H1 (cell line): ENCODE measurements at regions not wholly inside any gene's neighbourhood (a gene's known extent, or its start where the extent isn't known, plus 50 kb on each side); places are given as distances from the start of the nearest gene placed in this dataset.

ENCODE experiments used
- CTCF ChIA-PET: fragments of 300-600 bp; sonication (Branson Sonifier 250); formaldehyde crosslinking; loops from one replicate; lab custom pipeline; 2021; ENCODE audit not compliant: partially characterized antibody; lab: Charles Lee
- POLR2A ChIA-PET: fragments of 300-600 bp; sonication (Branson Sonifier 250); formaldehyde crosslinking; loops from one replicate; lab custom pipeline; 2021; ENCODE audit warnings: inconsistent platforms; ENCODE audit not compliant: partially characterized antibody; lab: Charles Lee
- DNase-seq, 2 experiments: peaks; one replicate each; pipeline versions ENCODE4 v3.0.0 to v3.0.0-alpha.2; 2010 to 2022; ENCODE audit warnings: low spot score in 2 of 2, low read depth in 1 of 2, mixed read lengths in 1 of 2
- FAIRE-seq: peaks from 2 replicates; lab custom pipeline; 2011; peaks lifted over from hg19 to GRCh38; lab: Jason Lieb, UNC
- H2AFZ ChIP-seq: 2 replicates; pipeline ENCODE4 v1.8.1; 2012; ENCODE audit warnings: low read length, inconsistent platforms
- H2AK5ac ChIP-seq: 2 replicates; pipeline ENCODE4 v1.6.1; 2013; ENCODE audit warnings: low read depth, low read length
- H2BK120ac ChIP-seq: replicated peaks from 2 replicates; pipeline ENCODE3; 2013; ENCODE audit warnings: low read depth, low read length, inconsistent platforms
- H2BK12ac ChIP-seq: 2 replicates; pipeline ENCODE4 v1.6.1; 2013; ENCODE audit warnings: low read depth, low read length
- H2BK15ac ChIP-seq: 2 replicates; pipeline ENCODE4 v1.6.1; 2013; ENCODE audit warnings: low read length
- H2BK20ac ChIP-seq: 2 replicates; pipeline ENCODE4 v1.6.1; 2013; ENCODE audit warnings: low read length
- H2BK5ac ChIP-seq: 2 replicates; pipeline ENCODE4 v1.6.1; 2013; ENCODE audit warnings: low read depth, low read length
- H3K14ac ChIP-seq: 2 replicates; pipeline ENCODE4 v1.6.1; 2013; ENCODE audit warnings: inconsistent platforms; ENCODE audit not compliant: insufficient read length
- H3K18ac ChIP-seq: 2 replicates; pipeline ENCODE4 v1.6.1; 2013; ENCODE audit warnings: low read length; ENCODE audit errors: extremely low read depth
- H3K23ac ChIP-seq: 2 replicates; pipeline ENCODE4 v1.6.1; 2013; ENCODE audit warnings: inconsistent platforms; ENCODE audit not compliant: insufficient read length
- H3K23me2 ChIP-seq: 2 replicates; pipeline ENCODE4 v1.6.1; 2013; ENCODE audit warnings: low read depth, low read length
- H3K27ac ChIP-seq: 2 replicates; pipeline ENCODE4 v1.6.1; 2011; ENCODE audit warnings: low read depth, low read length, inconsistent platforms
- H3K27me3 ChIP-seq, 4 experiments: replicated peaks in 1 of 4; 1 replicate in 1 of 4; 2 replicates in 3 of 4; pipeline versions ENCODE4 v1.6.1 to v1.8.1; 2011 to 2013; ENCODE audit warnings: low read length in 3 of 4, mild to moderate bottlenecking in 3 of 4, inconsistent platforms in 2 of 4, mixed read lengths in 2 of 4, moderate library complexity in 1 of 4; ENCODE audit not compliant: control insufficient read depth in 3 of 4, insufficient read depth in 3 of 4; ENCODE audit errors: extremely low read depth in 1 of 4
- H3K36me3 ChIP-seq, 4 experiments: 2 replicates each; pipeline versions ENCODE4 v1.6.1 to v1.8.1; 2011 to 2013; ENCODE audit warnings: mild to moderate bottlenecking in 4 of 4, low read length in 3 of 4, moderate library complexity in 2 of 4, control low read depth in 1 of 4, inconsistent platforms in 1 of 4; ENCODE audit not compliant: insufficient read depth in 4 of 4, control insufficient read depth in 2 of 4
- H3K4ac ChIP-seq: replicated peaks from 2 replicates; pipeline ENCODE3; 2013; ENCODE audit warnings: low read length, low read depth, mixed read lengths, inconsistent platforms; ENCODE audit not compliant: insufficient read length
- H3K4me1 ChIP-seq, 4 experiments: replicated peaks in 1 of 4; 1 replicate in 1 of 4; 2 replicates in 3 of 4; pipeline versions ENCODE4 v1.6.1 to v1.8.1; 2011 to 2013; ENCODE audit warnings: low read length in 3 of 4, inconsistent platforms in 2 of 4, mixed read lengths in 1 of 4; ENCODE audit not compliant: insufficient read depth in 4 of 4, control insufficient read depth in 3 of 4
- H3K4me2 ChIP-seq, 2 experiments: 2 replicates each; pipeline versions ENCODE4 v1.6.1 to v1.8.1; 2011 to 2013; ENCODE audit warnings: low read depth in 2 of 2, low read length in 2 of 2, control low read depth in 1 of 2, inconsistent platforms in 1 of 2, mild to moderate bottlenecking in 1 of 2; ENCODE audit not compliant: insufficient read depth in 1 of 2
- H3K4me3 ChIP-seq, 4 experiments: fragments of 200-600, 300-600 bp in 1 of 4; sonication (generic), shearing (Covaris generic), sonication (Bioruptor Twin) in 1 of 4; 2 replicates each; pipeline versions ENCODE4 v1.5.1 to v1.8.1; 2011 to 2016; ENCODE audit warnings: low read length in 4 of 4, low read depth in 3 of 4, control low read depth in 2 of 4, inconsistent platforms in 2 of 4, mild to moderate bottlenecking in 2 of 4, mixed read lengths in 1 of 4, moderate library complexity in 1 of 4; ENCODE audit not compliant: insufficient read depth in 2 of 4; ENCODE audit errors: extremely low read depth in 1 of 4
- H3K56ac ChIP-seq: replicated peaks from 2 replicates; pipeline ENCODE3; 2013; ENCODE audit warnings: low read depth, mild to moderate bottlenecking, mixed read lengths, low read length, inconsistent platforms; ENCODE audit not compliant: insufficient read length
- H3K79me1 ChIP-seq: 2 replicates; pipeline ENCODE4 v1.6.1; 2013; ENCODE audit warnings: low read depth, low read length, control low read depth
- H3K79me2 ChIP-seq, 2 experiments: 2 replicates each; pipeline versions ENCODE4 v1.6.1 to v1.8.1; 2012 to 2013; ENCODE audit warnings: low read length in 2 of 2, mild to moderate bottlenecking in 2 of 2, inconsistent platforms in 1 of 2; ENCODE audit not compliant: insufficient read depth in 2 of 2, control insufficient read depth in 1 of 2
- H3K9ac ChIP-seq, 4 experiments: replicated peaks in 1 of 4; 1 replicate in 1 of 4; 2 replicates in 3 of 4; pipeline versions ENCODE4 v1.6.1 to v1.8.1; 2011 to 2013; ENCODE audit warnings: low read depth in 3 of 4, low read length in 3 of 4, control low read depth in 2 of 4, mild to moderate bottlenecking in 2 of 4, moderate library complexity in 2 of 4, inconsistent platforms in 1 of 4; ENCODE audit errors: extremely low read depth in 1 of 4
- H3K9me3 ChIP-seq, 2 experiments: 2 replicates each; pipeline versions ENCODE4 v1.6.1 to v1.8.1; 2012 to 2013; ENCODE audit warnings: mild to moderate bottlenecking in 2 of 2, moderate library complexity in 2 of 2, control low read depth in 1 of 2, inconsistent platforms in 1 of 2, low read depth in 1 of 2, low read length in 1 of 2, mixed read lengths in 1 of 2; ENCODE audit not compliant: insufficient read depth in 2 of 2
- H4K20me1 ChIP-seq, 2 experiments: replicated peaks in 1 of 2; 2 replicates each; pipeline versions ENCODE3 to v1.8.1; 2011 to 2013; ENCODE audit warnings: inconsistent platforms in 2 of 2, low read length in 2 of 2, mild to moderate bottlenecking in 1 of 2; ENCODE audit not compliant: insufficient read depth in 2 of 2, control insufficient read depth in 1 of 2
- H4K5ac ChIP-seq: 2 replicates; pipeline ENCODE4 v1.6.1; 2013; ENCODE audit warnings: low read length, low read depth, mixed read lengths, inconsistent platforms; ENCODE audit not compliant: insufficient read length
- H4K8ac ChIP-seq: 2 replicates; pipeline ENCODE4 v1.8.0; 2013; ENCODE audit warnings: mild to moderate bottlenecking, moderate library complexity, low read length, inconsistent platforms; ENCODE audit not compliant: insufficient read depth; ENCODE audit errors: extremely low read depth
- H4K91ac ChIP-seq: replicated peaks from 2 replicates; pipeline ENCODE3; 2013; ENCODE audit warnings: low read length, mixed read lengths, inconsistent platforms; ENCODE audit not compliant: insufficient read length
- ASH2L ChIP-seq: fragments of 200-600, 300-600 bp; sonication (generic); IDR thresholded peaks from one replicate; pipeline ENCODE4 v1.7.1; 2017; ENCODE audit warnings: low read length
- BACH1 ChIP-seq: IDR thresholded peaks from 2 replicates; pipeline ENCODE4 v1.6.1; 2012; ENCODE audit warnings: low read length, improper control_type of control experiment
- BCL11A ChIP-seq, 2 experiments: IDR thresholded peaks; one replicate each; pipeline ENCODE4 v1.6.1; 2011; ENCODE audit warnings: low read depth in 2 of 2, low read length in 2 of 2, mild to moderate bottlenecking in 2 of 2
- BRCA1 ChIP-seq: IDR thresholded peaks from 2 replicates; pipeline ENCODE4 v1.6.1; 2012; ENCODE audit warnings: low read depth, low read length, improper control_type of control experiment
- CBX5 ChIP-seq: fragments of 300-800, 300-1000 bp; sonication (generic); IDR thresholded peaks from 2 replicates; pipeline ENCODE4 v1.7.1; 2016; ENCODE audit warnings: antibody characterized with exemption, low read length, low read depth
- CTCF ChIP-seq, 3 experiments: IDR thresholded peaks; 1 replicate in 2 of 3; 2 replicates in 1 of 3; pipeline versions ENCODE4 v1.5.1 to v1.6.1; 2011; ENCODE audit warnings: low read length in 3 of 3, mild to moderate bottlenecking in 3 of 3, inconsistent platforms in 2 of 3, low read depth in 1 of 3, moderate library complexity in 1 of 3; ENCODE audit not compliant: insufficient read depth in 1 of 3; ENCODE audit errors: control extremely low read depth in 1 of 3
- EZH2 ChIP-seq: fragments of 200-600 bp; sonication (generic); IDR thresholded peaks from 2 replicates; pipeline ENCODE4 v1.7.1; 2012; ENCODE audit warnings: low read depth, mild to moderate bottlenecking, moderate library complexity, low read length, inconsistent platforms; ENCODE audit not compliant: severe bottlenecking
- JUND ChIP-seq: IDR thresholded peaks from 2 replicates; pipeline ENCODE4 v1.6.1; 2011; ENCODE audit warnings: mild to moderate bottlenecking, improper control_type of control experiment, low read length
- POLR2AphosphoS5 ChIP-seq: IDR thresholded peaks from 2 replicates; pipeline ENCODE4 v1.6.1; 2011; ENCODE audit warnings: low read depth, low read length
- SIRT6 ChIP-seq: IDR thresholded peaks from one replicate; pipeline ENCODE4 v1.7.1; 2012; ENCODE audit warnings: low read length, inconsistent platforms
- TCF12 ChIP-seq: IDR thresholded peaks from 2 replicates; pipeline ENCODE4 v1.6.1; 2011; ENCODE audit warnings: low read depth, mild to moderate bottlenecking, low read length
- whole genome bisulfite sequencing, 2 experiments: shearing (Covaris generic) in 1 of 2; methylation state at CpG; one replicate each; pipeline versions ENCODE4 v1.1.6 to v1.1.7; 2013 to 2015; ENCODE audit warnings: low lambda C conversion rate in 2 of 2, mixed read lengths in 2 of 2, inconsistent platforms in 1 of 2, low coverage in 1 of 2, missing lambda C conversion rate in 1 of 2; ENCODE audit not compliant: insufficient replicate concordance in 2 of 2, insufficient coverage in 1 of 2, insufficient read length in 1 of 2; ENCODE audit errors: extremely low coverage in 1 of 2, missing lambda C conversion rate in 1 of 2; 5-methylcytosine and 5-hydroxymethylcytosine counted together

- no peak overlapping the region for H2BK12ac ChIP-seq
- H2BK15ac ChIP-seq: no peak overlapping the region
- no peak for DNase-seq
- no peak overlapping the region for H3K4me2 ChIP-seq
- no peak overlapping the region for H2AFZ ChIP-seq
- H3K79me1 ChIP-seq: no peaks in the 10 kb centered on the region
- no peaks in the 10 kb centered on the region for H3K36me3 ChIP-seq
- no peak overlapping the region for H2BK5ac ChIP-seq
- ChIA-PET POLR2A (no interaction called here), CTCF (interaction anchor here (0.7 kb wide), 1 partner anchor 146 kb away, joined by 3 read pairs; no protein-coding TSS in a partner anchor)
- FAIRE-seq: no peak
- H4K5ac ChIP-seq: no peak overlapping the region
- no peaks in the 10 kb centered on the region for H4K20me1 ChIP-seq
- H2BK120ac ChIP-seq: no peak overlapping the region
- H3K79me2 ChIP-seq: no peaks in the 10 kb centered on the region
- H3K9me3 ChIP-seq: no peaks in the 10 kb centered on the region
- no peaks in the 10 kb centered on the region; a peak in 1 of 7 replicates for H3K27me3 ChIP-seq
- no peak overlapping the region for H3K4ac ChIP-seq
- H3K14ac ChIP-seq: no peak overlapping the region
- no peak overlapping the region for H3K56ac ChIP-seq
- H4K91ac ChIP-seq: no peak overlapping the region
- no peak overlapping the region for H3K9ac ChIP-seq
- no peak overlapping the region for H4K8ac ChIP-seq
- H3K27ac ChIP-seq: no peak overlapping the region
- peaks cover 0 to 5% (median 0%) of the 10 kb centered on the region in 4 experiments; a peak in 1 of 7 replicates for H3K4me1 ChIP-seq
- no peak overlapping the region for H3K4me3 ChIP-seq
- WGBS, 2 experiments: 92% methylated on average over 3 of the region's 3 CpGs; no CpG with 5 or more reads in 1 of the 2 experiments
- no peak overlapping the region for H3K18ac ChIP-seq
- H2BK20ac ChIP-seq: no peak overlapping the region
- no peaks in the 10 kb centered on the region for H3K23me2 ChIP-seq
- H3K23ac ChIP-seq: no peak overlapping the region
- H2AK5ac ChIP-seq: no peak overlapping the region
- TF ChIP-seq BRCA1 (no peak), CBX5 (no peak), TCF12 (no peak), JUND (no peak), EZH2 (no peak), SIRT6 (no peak), BACH1 (no peak), POLR2AphosphoS5 (no peak), BCL11A (IDR thresholded peaks at IDR 0.05; ENCODE audit: low read depth in 2 of 2, low read length in 2 of 2) (no peak), ASH2L (no peak), CTCF (IDR thresholded peaks at IDR 0.05; ENCODE audit: control extremely low read depth in 1 of 3, insufficient read depth in 1 of 3, low read depth in 1 of 3, low read length in 3 of 3) (no peak)
Observed at GRCh38 chr2:7940723-7941122, 741.1 kb upstream of the ID2 start.
